NCI-H82 (cell line): ENCODE measurements at regions not wholly inside any gene's neighbourhood (a gene's known extent, or its start where the extent isn't known, plus 50 kb on each side); places are given as distances from the start of the nearest gene placed in this dataset.
A peak's percentile ranks its signal among the peaks of the same experiment; 100 is the strongest.

Source experiments
- DNase-seq: peaks from one replicate; lab custom pipeline; 2025; lab: John Stamatoyannopoulos, UW

- DNase-seq: no peak
Measured at GRCh38 chr1:68331117-68331865, 99.0 kb upstream of the WLS start.

GRCh38 chr1:68330391-68330790 lies 98.1 kb upstream of the WLS start:
- DNase-seq: no peak

GRCh38 chr1:68329096-68329835 lies 96.9 kb upstream of the WLS start:
- no peak for DNase-seq

- no peak for DNase-seq
Measured at GRCh38 chr1:68328490-68328889, 96.2 kb upstream of the WLS start.

- DNase-seq: no peak
Measured at GRCh38 chr1:68327414-68327813, 95.1 kb upstream of the WLS start.

- DNase-seq: no peak
Measured at GRCh38 chr1:68326481-68326880, 94.2 kb upstream of the WLS start.

GRCh38 chr1:68324316-68324715 lies 92.0 kb upstream of the WLS start:
- DNase-seq: no peak

GRCh38 chr1:68322837-68323687 lies 90.7 kb upstream of the WLS start:
- DNase-seq: no peak

GRCh38 chr1:68322096-68322495 lies 89.8 kb upstream of the WLS start:
- no peak for DNase-seq

- peak; percentile 62 for DNase-seq
Measured at GRCh38 chr1:68321084-68321685, 88.9 kb upstream of the WLS start.

- no peak for DNase-seq
Measured at GRCh38 chr1:68320349-68320748, 88.0 kb upstream of the WLS start.

GRCh38 chr1:68319907-68320306 lies 87.6 kb upstream of the WLS start:
- DNase-seq: no peak

- peak; percentile 51 for DNase-seq
Measured at GRCh38 chr1:68317543-68317942, 85.2 kb upstream of the WLS start.

GRCh38 chr1:68314151-68314780 lies 81.9 kb upstream of the WLS start:
- peak; percentile 41 for DNase-seq

GRCh38 chr1:68313735-68314134 lies 81.4 kb upstream of the WLS start:
- peak; percentile 41 for DNase-seq

- DNase-seq: no peak
Measured at GRCh38 chr1:68308034-68308433, 75.7 kb upstream of the WLS start.

GRCh38 chr1:68307378-68307787 lies 75.1 kb upstream of the WLS start:
- DNase-seq: no peak

- DNase-seq: no peak
Measured at GRCh38 chr1:68301471-68302001, 69.2 kb upstream of the WLS start.

- DNase-seq: no peak
Measured at GRCh38 chr1:68294367-68295066, 62.2 kb upstream of the WLS start.

- no peak for DNase-seq
Measured at GRCh38 chr1:68293609-68294366, 61.5 kb upstream of the WLS start.
